HT-29 (cell line): ENCODE measurements at regions not wholly inside any gene's neighbourhood (a gene's known extent, or its start where the extent isn't known, plus 50 kb on each side); places are given as distances from the start of the nearest gene placed in this dataset.
"Not testable (repeated sequence)": the region's sequence is repeated elsewhere in the genome, so short reads cannot be mapped to it uniquely, and the experiment has no call there.

ENCODE experiments used
- DNase-seq: peaks from one replicate; pipeline ENCODE4 v3.0.0-alpha.2; 2015; ENCODE audit warnings: low spot score

DNA sequence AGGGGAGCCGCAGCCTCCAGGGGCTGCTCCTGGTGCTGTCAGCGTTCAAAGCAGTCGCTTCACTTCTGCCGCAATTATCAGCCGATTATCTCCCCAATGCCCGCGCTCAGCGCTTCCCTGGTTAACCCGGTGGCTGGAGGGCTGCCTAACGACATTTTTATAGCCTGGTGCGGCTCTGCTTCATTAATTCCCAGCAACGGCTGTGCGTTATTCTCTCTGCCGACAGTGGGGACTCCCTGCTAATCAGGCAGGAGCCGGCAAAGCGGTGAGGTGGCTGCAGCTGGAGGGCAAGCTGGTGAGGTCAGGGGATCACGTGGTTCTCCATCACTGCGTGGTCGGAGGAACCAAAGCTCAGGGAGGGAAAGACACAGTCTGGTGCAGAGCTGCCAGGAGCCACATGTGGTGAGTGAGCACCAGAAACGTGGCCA, 62.9 kb downstream of the GLRX5 start:
- no peak for DNase-seq

DNA sequence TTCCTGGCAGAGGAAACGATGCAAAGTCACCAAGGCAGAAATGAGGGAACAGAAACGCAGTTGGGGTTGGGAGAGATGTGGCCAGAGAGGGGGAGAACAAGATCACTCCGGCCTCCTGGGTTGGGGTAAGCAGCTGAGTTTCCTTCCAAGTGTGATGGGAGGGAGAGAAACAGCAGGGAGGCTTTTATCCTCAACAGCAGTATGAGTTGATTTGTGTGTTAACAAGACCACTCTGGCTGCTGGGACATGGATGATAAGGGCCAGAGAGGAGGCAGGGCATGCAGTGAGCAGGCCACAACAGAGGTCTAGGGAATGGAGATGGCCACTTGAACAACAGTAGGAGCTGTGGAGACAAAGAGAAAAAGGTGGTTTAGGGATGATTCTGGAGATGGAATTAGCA, 66.8 kb downstream of the GLRX5 start:
- no peak for DNase-seq

- no peak for DNase-seq
Observed at GRCh38 chr14:95603415-95603814, 68.6 kb downstream of the GLRX5 start.

GRCh38 chr14:95606266-95606665, 71.4 kb downstream of the GLRX5 start:
- DNase-seq, result no peak

- DNase-seq, result no peak
Observed at GRCh38 chr14:95608637-95609235, 73.9 kb downstream of the GLRX5 start.

DNA sequence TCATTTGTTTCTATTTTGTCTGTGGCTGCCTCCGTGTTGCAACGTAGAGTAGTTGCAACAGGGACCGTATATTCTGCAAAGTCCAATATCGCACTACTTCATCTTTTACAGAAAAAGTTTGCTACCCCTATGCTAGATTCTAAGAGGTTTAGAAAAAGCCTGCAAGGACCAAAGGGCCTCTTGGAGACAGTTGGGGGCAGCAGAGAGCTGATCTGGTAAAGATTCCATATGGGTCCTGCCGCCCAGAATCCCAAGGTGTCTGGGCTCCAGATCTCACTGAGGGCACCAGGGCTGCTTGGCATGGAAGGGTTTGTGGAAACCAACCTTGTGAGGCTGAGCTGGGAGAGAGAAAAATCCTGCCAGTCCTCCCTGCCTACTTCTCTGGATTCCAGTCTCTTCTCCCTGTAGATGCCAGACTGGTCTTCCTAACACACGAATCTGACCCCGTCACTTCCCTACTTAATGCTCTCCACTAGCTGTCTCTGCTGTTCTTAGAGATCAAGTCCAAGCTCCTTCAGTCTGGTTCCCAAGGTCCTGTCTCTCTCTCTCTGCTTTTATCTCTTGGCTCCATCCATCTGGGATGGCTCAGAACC, 74.6 kb downstream of the GLRX5 start:
- peak; percentile 54 for DNase-seq

DNA sequence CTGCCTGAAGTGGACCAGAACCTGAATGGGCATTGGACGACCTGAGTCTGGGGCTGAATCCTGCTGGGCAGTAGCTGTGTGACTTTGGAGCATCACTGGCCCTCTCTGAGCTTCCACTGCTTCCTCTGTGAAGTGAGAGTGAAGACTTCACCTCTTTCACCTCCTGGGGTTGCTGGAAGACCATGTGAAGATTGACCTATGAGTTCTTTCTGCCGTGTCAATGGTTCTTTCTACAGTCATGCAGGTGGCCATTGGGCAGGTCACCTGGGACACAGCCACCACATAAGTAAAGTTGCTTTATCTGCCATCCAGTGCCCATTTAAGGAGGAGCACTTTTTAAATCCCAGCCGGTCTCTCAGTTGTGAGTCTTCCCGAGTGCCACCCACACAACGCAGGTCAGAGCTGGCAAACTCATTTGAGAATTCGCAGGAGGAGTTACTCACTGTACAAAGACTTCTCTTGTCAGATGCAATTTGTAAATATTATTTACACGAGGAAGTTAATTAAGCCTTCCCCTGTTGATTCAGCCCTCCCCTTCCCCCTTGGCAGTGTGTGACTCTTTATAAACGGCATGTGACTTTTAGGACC, 74.8 kb upstream of the TCL1B start:
- no peak for DNase-seq

DNA sequence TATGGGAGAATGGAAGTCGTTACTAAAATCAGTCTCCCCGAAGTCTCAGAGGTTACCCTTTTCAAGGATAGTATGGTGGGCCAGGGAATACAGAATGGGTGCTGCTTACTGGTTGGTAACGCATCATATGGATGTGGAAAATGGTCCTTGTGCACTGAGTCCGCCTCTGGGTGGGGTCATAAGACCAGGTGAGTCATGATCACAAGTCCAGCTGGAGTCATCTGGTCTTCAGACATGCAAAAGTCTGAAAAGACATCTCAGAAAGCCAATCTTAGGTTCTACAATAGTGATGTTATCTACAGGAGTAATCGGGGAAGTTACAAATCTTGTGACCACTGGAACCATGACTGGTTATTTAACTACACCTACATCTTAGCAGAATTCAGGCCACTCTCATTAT, 71.9 kb upstream of the TCL1B start:
- DNase-seq, result no peak

- DNase-seq, result no peak
Observed at GRCh38 chr14:95616745-95617144, 69.5 kb upstream of the TCL1B start.

GRCh38 chr14:95619785-95620417, 66.3 kb upstream of the TCL1B start:
- DNase-seq, result no peak

GRCh38 chr14:95620659-95621059, 65.6 kb upstream of the TCL1B start:
- no peak for DNase-seq

DNA sequence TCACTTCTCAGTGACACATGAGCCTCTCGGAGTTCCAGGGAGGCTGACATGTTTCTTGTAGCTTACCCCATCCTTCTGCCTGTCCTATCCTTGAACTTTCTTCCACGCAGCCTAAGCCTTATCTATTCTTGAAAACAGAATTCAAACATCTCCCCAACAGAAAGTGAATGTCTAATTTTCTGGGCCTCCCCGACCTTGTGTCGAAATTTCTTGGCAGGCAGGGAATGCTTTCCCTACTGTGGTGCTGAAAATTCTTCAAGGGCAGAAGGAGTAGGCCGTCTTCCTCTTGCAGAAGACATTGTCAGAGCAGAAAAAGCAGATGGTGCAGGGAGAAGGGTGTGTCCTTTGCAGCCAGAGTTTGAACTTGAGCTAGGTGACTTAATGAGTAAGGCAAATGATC, 63.0 kb upstream of the TCL1B start:
- DNase-seq, result no peak

DNA sequence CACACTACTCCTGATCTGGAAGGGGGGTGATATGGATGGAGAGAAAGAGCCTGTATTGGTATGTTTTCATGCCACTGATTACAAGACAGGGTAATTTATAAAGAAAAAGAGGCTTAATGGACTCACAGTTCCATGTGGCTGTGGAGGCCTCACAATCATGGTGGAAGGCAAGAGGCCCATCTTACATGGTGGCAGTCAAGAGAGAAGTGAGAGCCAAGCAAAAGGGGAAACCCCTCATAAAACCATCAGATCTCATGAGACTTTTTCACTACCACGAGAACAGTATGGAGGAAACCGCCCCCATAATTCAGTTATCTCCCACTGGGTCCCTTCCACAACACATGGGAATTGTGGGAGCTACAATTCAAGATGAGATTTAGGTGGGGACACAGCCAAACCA, 60.5 kb upstream of the TCL1B start:
- not testable (repeated sequence) for DNase-seq

DNA sequence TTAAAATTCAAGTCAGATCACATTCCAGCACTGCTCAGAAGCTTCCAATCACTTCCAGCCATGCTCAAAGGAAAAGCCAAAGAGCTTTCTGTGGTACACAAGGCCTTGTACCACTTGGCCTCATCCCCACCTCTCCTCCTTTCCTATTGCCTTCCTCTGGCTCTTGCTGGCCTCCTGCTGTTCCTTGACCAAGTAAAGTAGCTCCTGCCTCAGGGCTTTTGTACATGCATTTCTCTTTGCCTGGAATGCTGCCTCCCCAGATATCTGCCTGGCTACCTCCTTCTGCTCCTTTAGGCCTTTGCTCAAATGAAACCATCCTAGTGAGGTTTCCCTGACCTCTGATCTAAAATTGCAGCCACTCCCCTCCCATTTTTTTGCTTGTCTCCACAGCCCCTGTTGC, 51.2 kb upstream of the TCL1B start:
- DNase-seq, result no peak
